Epidermal melanocyte (primary cell): ENCODE measurements at regions not wholly inside any gene's neighbourhood (a gene's known extent, or its start where the extent isn't known, plus 50 kb on each side); places are given as distances from the start of the nearest gene placed in this dataset.

Experiments used
- DNase-seq: peaks from one replicate; pipeline ENCODE4 v3.0.0; 2011; ENCODE audit warnings: low spot score; ENCODE audit not compliant: insufficient read length

DNA sequence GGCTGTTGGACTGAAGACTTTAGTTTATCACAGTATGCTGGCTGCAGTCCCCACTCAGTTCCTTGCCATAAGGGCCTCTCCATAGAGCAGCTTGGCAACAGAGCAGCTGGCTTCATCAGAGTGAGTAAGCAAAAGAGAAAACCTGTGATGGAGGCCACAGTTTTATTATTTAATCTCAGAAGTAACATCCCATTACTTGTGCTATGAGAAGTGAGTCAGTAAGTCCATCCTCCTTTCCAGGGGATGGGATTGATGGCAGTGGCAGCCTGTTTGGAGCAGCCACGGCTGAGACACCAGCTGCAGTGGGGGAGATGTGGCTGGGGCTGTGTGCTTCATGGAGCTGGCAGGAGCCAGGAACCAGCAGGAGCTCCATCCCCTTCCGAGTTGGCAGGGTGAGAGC, 138.5 kb upstream of the SRRM4 start:
- no peak for DNase-seq

DNA sequence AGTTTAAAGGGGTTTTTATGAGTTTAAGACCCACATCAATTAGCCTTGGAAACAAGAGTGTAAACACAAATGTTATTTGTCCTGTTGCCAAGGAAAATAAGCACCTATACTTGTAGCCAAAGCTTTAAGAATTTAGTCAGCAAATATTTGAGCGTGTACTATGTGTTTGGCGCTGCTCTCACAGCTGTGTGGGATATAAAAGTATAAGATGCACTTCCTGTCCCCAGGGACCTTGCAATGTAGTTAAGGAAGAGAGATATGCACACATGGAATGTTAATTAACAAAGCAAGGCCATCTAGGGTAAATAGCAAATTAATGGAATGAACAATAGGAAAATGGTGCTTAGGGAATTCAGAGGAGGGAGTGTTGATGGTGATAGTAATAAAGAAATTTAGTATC, 134.9 kb upstream of the SRRM4 start:
- DNase-seq, result no peak

DNA sequence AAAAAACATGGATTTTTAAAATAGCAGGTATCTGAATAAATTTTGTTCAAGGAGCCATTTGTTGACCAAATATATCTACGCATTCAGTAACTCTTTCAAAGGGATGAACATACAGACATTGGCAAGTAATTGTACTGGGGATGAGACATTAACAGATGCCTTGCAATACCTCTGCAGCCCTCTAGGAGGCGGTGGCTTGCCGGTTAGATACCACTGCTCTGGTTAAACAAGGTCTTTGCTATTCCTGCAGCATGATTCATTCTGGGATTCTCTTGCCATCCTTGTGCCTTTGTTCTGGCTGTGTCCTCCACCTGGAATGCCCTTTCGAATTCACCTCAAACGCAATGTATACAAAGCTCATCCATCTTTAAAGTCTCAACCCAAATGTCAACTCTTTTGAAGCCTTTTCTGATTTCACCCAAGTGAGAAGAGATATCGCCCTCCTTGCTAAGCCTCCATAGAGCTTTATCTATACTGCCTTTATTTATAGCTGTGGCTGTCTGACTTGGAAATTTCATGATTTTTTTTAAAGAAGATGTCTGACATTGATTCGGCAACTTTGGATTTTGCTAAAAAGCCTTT, 131.0 kb upstream of the SRRM4 start:
- DNase-seq, result no peak

DNA sequence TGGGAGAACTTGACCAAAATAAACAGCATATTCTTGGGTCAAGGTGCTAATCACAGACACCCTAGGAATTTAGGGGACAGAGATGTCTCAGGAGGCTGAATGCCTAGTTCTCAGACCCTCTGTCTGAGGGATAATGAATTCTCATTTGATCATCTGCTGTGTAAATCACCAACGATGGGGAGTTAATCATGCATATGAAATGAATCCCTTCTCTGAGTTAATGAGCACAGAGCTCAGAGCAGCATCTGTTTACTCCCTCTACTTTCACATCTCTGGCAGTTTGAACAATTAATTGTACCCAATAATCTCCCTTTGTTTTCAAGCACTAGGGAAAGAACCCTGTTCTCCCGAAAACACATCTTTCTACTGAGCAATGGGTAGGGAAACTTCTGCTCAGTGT, 129.4 kb upstream of the SRRM4 start:
- no peak for DNase-seq

DNA sequence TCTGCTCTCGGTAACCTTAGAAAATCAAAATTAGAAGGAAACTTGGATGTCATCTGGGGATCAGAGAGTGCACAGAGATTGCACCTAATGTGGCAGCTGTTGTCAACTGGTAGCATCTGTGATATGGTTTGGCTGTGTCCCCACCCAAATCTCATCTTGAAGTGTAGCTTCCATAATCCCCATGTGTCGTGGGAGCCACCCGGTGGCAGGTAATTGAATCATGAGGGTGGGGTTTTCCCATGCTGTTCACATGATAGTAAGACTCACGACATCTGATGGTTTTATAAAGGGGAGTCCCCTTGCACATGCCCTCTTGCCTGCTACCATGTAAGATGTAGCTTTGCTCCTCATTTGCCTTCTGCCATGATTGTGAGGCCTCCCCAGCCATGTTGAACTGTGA, 127.7 kb upstream of the SRRM4 start:
- DNase-seq, result no peak

- no peak for DNase-seq
Observed at GRCh38 chr12:118855858-118856257, 125.5 kb upstream of the SRRM4 start.

GRCh38 chr12:118866346-118866745, 115.0 kb upstream of the SRRM4 start:
- DNase-seq, result no peak

- DNase-seq, result no peak
Observed at GRCh38 chr12:118870551-118870950, 110.8 kb upstream of the SRRM4 start.

DNA sequence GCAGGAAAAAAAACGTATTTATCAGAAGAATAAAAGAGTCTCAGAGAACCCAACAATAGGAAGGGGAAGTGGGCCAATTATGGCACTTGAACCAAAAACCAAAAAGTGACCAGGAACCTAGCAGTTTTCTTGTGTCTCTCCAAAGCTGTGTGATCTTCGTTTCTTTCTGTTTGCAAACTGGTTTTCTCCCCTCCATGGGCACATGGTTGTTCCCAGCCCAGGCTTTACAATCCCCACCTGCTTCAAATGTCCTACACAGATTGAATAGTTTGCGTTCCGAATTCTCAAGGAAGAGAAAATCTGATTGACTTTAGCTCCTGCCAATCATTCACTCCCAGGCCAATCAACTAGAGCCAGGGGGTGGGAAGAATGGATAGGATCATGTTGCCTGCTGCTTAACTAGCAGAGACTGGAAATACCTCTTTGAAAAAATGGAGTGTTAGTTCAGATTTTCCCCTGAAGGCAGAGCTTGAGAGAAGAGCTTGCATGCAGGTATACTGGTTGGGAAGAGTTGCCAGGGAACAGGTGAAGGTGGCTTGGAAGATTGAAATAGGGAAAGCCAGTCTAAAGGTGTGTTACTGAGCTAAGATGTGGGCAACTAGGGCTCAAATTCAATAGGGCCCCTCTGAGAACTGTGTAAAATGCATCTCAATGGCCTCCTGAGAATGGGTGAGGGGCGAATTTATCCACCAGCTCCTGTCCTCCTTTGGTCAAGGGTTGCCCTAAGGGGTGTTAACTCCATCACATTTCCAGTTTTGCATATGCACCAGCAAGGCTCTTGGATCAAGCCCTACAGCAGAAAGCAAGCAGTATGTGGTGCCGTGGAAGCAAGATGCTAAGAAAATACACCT, 106.4 kb upstream of the SRRM4 start:
- DNase-seq, result no peak

DNA sequence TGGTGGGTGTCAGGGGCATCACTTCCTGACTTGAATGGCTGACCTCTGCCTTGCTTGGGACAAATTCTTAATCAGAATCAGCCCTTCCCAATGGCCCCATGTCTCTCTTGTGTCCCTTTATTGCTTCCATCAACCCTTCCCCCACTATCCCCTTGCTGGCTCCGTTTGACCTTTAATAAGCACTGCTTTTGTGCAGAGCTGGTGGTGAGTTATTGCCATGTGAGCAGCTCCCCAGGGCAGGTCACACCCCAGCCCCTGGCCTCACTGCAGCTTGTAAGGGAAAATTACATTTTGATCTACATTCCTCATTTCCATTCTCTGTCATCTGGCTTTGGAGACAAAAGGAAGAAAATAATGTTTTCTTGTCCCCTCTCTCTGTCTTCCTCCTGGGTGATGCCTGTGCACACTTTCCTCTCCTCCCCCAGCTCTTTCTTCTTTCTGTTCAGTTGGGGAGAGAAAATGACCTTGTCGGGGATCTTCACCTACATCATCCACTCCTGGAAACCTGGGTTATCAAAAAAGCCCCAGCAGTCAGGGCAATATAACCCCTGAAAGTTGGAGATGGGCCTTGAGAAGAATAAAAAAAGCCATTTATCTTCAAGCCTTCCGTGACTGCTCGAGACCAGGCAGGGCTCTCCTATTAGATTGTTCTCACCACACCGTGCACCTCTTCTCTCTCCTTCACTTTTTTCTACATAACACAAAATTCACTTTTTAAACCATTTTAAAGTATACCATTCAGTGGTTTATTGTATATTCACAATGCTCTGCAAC, 100.4 kb upstream of the SRRM4 start:
- peak; percentile 23 for DNase-seq

- peak; percentile 57 for DNase-seq
Observed at GRCh38 chr12:118884226-118884625, 97.1 kb upstream of the SRRM4 start.

DNA sequence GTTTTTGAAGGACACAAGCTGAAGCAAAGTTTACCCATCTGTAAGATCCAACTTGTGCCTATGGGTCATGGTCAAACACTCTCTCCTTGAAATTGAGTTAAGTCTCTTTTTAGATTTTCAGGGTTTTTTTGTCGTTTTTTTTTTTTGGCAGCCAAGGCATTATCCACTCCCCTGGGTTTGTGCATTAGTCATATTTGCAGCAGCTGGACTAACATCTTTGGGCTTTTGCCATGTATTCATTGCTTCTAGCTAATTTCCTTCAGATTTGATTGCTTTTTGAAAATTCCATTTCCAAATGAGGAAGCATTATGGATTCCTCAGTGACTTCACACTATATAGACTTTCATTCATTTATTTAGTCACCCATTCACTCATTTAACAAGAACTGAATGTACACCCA, 80.3 kb upstream of the SRRM4 start:
- DNase-seq, result no peak

- no peak for DNase-seq
Observed at GRCh38 chr12:118908811-118909210, 72.5 kb upstream of the SRRM4 start.

- DNase-seq, result no peak
Observed at GRCh38 chr12:118912697-118913270, 68.6 kb upstream of the SRRM4 start.

DNA sequence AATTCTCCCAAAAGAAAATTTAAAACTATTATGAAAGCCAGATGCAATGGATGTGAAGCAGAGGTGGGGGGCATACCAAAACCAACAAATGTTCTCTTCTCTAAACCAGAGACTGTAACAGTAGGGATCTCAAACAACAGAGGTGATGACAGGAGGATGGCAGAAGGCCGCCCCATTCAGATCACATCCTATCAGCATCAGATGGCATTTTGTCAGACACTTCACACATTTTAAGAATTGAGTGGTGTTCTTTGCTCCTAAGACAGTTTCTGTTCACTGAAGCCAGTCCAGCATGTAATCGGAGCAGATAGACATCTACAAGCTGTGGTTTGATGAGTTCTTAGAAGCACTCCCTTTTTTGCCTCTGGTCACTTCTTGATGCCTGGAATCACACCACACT, 59.6 kb upstream of the SRRM4 start:
- no peak for DNase-seq

DNA sequence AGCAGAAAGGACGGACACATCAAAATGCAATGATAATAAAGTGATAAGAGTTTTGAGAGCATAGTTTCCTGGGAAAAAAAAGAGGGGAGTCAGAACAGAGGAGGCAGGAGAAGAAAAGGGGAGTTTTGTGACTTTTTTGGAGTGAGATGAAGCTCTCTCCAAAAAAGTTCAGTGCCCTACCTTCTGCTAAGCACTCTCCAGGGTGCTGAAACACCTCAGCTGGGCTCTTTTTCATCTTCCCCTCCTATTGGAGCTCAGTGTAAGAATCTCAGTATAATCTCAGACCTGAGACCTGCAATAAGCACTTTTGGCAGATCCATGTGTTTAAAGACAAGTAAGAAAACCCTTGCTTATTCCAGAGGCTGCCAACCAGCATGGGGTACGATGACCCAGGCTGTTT, 58.9 kb upstream of the SRRM4 start:
- no peak for DNase-seq

GRCh38 chr12:118925407-118925806, 55.9 kb upstream of the SRRM4 start:
- no peak for DNase-seq

GRCh38 chr12:118925826-118926225, 55.5 kb upstream of the SRRM4 start:
- DNase-seq, result no peak
